HG03342 (cell line): ENCODE measurements at regions not wholly inside any gene's neighbourhood (a gene's known extent, or its start where the extent isn't known, plus 50 kb on each side); places are given as distances from the start of the nearest gene placed in this dataset.

Experiments used
- ATAC-seq: cut with Tn5 transposase; IDR thresholded peaks from one replicate; pipeline ENCODE4 v1.9.1; 2021; ENCODE audit warnings: mild to moderate bottlenecking, moderate library complexity; ENCODE audit not compliant: unreplicated experiment

- no peak for ATAC-seq
Measured at GRCh38 chr2:18841248-18842150, 252.1 kb upstream of the NT5C1B start.

DNA sequence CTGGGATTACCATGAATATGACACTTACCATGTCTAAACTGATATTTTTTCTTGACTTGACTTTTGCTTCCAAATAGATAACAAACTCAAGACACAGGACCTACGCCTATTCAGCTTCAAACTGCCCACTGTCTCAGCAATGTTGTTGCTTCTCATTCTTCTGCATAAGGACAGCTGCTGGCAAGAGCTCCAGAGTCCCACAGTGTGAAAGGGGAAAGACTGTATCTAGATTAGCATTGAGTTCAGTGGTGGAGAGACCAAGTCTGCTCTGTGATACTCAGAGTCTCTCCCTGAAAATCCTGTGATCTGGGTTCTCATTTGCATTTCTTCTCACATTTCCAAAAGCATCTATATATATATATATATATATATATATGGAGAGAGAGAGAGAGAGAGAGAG lies 247.9 kb upstream of the NT5C1B start:
- ATAC-seq: no peak

GRCh38 chr2:18836436-18836835 lies 247.1 kb upstream of the NT5C1B start:
- ATAC-seq: no peak

GRCh38 chr2:18835787-18836186 lies 246.4 kb upstream of the NT5C1B start:
- ATAC-seq: no peak

- no peak for ATAC-seq
Measured at GRCh38 chr2:18834341-18834740, 245.0 kb upstream of the NT5C1B start.

GRCh38 chr2:18833941-18834340 lies 244.6 kb upstream of the NT5C1B start:
- ATAC-seq: no peak

- no peak for ATAC-seq
Measured at GRCh38 chr2:18831916-18832510, 242.6 kb upstream of the NT5C1B start.

- ATAC-seq: no peak
Measured at GRCh38 chr2:18830962-18831361, 241.6 kb upstream of the NT5C1B start.

DNA sequence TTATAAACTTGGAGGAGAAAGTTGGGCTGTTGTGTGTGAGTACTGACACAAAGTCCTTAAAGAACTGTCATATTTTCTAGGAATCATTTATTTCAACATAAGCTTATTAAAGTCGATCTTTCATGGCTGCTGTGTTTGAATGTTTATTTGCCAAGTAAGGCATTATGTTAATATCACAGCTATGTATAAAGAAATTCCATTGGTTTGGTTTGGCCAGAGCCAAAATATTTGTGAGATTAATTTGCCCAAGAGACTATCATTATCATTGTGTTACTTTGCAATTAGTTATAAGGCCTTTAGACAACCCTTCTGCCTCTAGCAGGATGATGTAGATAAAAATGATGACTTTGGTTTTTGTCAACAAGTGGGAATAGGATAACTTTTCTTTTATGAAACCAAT lies 240.6 kb upstream of the NT5C1B start:
- ATAC-seq: no peak

- no peak for ATAC-seq
Measured at GRCh38 chr2:18829251-18829902, 240.0 kb upstream of the NT5C1B start.

DNA sequence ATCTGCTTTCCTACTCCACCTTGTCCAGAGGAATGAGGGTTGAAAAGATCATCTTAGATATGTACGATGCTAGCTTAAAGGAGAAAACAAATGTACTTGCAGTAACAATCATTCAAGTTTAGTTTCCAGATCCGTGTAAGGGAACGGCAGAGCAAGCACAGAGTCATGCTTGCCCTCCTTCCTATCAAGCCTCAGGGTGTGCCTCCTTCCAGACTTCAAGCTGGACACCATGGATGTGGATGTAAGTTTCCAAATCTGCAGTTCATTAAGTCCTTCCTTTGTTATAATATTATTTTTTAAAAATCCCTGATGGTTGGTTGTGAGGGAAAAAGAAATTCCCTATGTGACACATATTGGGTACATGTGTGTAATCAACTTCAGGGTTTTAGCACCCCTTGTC lies 238.9 kb upstream of the NT5C1B start:
- ATAC-seq: no peak

DNA sequence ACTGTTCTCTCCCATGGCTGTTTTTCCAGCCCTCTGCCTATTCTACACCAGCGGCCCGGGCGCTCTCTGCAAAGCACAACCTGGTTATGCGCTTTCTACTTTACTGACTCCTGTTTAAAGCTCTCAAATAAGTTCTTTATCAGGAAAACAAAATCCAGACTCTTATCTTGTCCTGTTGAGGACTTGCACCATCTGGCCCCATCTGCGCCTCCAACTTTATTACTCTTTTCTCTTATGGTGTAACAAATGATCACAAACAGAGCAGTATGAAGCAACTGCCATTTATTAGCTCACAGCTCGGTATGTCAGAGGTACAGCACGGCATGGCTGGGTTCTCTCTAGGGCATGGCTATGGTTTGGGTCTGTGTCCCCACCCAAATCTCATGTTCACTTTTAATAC lies 236.5 kb upstream of the NT5C1B start:
- no peak for ATAC-seq

DNA sequence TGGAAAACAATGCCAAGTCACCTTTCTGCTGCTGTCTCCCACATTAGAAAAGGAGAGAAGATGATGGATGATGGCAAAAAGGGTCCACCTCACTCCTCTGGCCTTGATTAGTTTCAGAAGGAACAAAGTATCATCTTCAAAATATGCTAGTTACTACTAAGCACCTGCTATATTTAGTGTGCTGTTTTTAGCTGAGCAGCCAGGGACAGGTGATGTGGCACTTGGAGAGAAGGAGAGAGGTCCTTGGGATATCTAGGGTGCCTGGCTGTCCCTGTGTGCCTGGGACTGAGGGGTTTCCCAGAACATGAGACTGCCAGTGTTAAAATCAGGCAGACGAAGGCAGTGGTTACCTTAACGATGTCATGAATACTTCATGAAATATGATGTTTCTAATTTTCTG lies 235.5 kb upstream of the NT5C1B start:
- no peak for ATAC-seq

- no peak for ATAC-seq
Measured at GRCh38 chr2:18824325-18824790, 235.0 kb upstream of the NT5C1B start.

- ATAC-seq: no peak
Measured at GRCh38 chr2:18821431-18821830, 232.1 kb upstream of the NT5C1B start.

DNA sequence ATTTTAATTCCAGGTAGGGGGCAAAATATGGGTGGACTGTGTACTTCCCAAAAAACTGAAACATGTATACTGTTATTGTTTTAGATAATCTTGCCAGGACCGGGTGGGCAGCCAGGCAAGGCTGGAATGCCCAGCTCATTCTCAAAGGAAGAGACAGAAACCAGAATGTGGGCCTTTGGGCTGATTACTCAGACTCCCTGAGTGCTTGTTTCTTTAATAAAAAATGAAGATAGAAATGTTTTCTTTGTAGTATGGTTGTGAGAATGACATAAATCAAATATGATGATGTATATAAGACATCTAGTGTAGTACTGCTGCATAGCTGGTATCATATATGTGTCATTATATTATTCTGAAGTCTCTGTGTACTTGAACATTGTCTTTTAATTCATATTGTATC lies 231.6 kb upstream of the NT5C1B start:
- no peak for ATAC-seq

- ATAC-seq: no peak
Measured at GRCh38 chr2:18819566-18819965, 230.2 kb upstream of the NT5C1B start.

DNA sequence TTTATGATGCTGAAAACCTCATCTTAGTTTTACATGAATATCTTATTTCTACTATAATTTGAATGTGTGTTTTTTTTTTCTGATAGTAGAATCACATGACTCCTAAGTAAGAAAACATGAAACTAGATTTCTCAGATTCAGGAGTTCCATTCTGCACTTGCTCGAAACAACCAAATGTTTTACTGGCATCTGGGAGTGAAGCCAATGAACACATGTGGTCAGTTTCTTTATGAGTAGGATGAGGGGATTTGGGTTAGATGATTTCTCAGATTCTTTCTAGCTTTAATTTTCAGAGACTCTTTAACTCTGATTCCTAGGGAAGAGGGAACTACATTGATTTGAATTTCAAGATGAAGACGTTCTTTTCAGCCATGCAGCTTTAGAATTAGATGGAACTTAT lies 225.0 kb upstream of the NT5C1B start:
- no peak for ATAC-seq

GRCh38 chr2:18804536-18804935 lies 215.2 kb upstream of the NT5C1B start:
- ATAC-seq: no peak

DNA sequence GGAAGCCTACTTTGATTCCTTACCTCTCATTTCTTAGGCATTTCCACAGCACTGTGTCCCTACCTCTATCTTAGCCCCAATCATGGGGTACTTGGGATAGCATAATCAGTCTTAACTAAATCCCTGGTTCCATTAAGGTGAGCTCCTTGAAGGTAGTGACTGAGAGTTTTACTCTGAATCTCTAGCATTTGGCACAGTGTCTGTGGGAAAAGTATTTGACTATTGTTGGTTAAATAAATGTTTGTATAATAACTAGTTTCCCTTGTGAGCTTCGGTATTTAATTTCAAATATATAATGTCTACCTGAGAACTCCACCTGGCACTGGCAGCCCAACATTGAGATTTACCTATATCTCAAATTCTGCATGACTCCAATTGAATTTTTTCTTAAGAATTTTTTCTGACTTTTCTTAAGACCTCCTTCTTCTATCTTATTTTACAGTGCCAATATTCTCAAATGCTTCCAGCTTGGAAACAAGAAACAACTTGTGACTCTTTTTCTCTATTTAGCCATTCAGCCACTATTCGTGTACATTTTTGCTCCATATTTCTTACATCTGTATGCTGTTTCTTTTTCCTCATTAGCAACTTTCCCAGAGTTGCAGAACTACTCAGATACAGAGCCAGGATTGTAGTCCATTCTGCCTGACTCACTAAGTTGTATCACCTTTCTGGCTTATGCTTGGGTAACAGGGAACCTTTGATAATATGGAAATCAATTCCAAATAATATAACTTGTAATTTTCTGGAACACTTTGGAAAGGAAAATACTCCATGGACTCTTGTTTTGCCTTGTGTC lies 214.0 kb upstream of the NT5C1B start:
- no peak for ATAC-seq
